Esophagus muscularis mucosa (tissue), 4 donors: ENCODE measurements at regions not wholly inside any gene's neighbourhood (a gene's known extent, or its start where the extent isn't known, plus 50 kb on each side); places are given as distances from the start of the nearest gene placed in this dataset.
"Not testable (repeated sequence)": the region's sequence is repeated elsewhere in the genome, so short reads cannot be mapped to it uniquely, and the experiment has no call there.

ENCODE experiments used
- DNase-seq: peaks from one replicate; pipeline ENCODE4 v3.0.0-alpha.2; 2017; ENCODE audit errors: extremely low spot score
- H3K27ac ChIP-seq, 4 donors: fragments of 200-600 bp; sonication (generic); replicated peaks in 1 of 4; 1 replicate in 3 of 4; 2 replicates in 1 of 4; pipeline ENCODE4 v1.5.1; 2016 to 2019; ENCODE audit warnings: mild to moderate bottlenecking in 1 of 4
- H3K27me3 ChIP-seq, 4 donors: fragments of 200-600 bp; sonication (generic); one replicate each; pipeline versions ENCODE4 v1.5.1 to v1.6.0; 2016 to 2019
- H3K36me3 ChIP-seq, 4 donors: fragments of 200-600 bp; sonication (generic); one replicate each; pipeline ENCODE4 v1.5.1; 2016 to 2019
- H3K4me1 ChIP-seq, 4 donors: fragments of 200-600 bp; sonication (generic); one replicate each; pipeline ENCODE4 v1.5.1; 2016 to 2019
- H3K4me3 ChIP-seq, 4 donors: fragments of 200-600 bp; sonication (generic); 1 replicate in 2 of 4; 2 replicates in 2 of 4; pipeline ENCODE4 v1.5.1; 2016 to 2019; ENCODE audit warnings: mild to moderate bottlenecking in 4 of 4, moderate library complexity in 1 of 4
- H3K9me3 ChIP-seq, 4 donors: fragments of 200-600 bp; sonication (generic); 1 replicate in 3 of 4; 2 replicates in 1 of 4; pipeline ENCODE4 v1.5.1; 2016 to 2019
- EP300 ChIP-seq: sonication (generic); formaldehyde crosslinking; IDR thresholded peaks from one replicate; pipeline ENCODE4 v1.6.1; 2017; ENCODE audit warnings: antibody characterized with exemption
- POLR2A ChIP-seq: fragments of 450-650 bp; IDR thresholded peaks from one replicate; pipeline ENCODE4 v1.6.1; 2017; ENCODE audit warnings: antibody characterized with exemption, moderate library complexity, mild to moderate bottlenecking, low read depth
- POLR2AphosphoS5 ChIP-seq, 2 donors: sonication (generic); formaldehyde crosslinking; IDR thresholded peaks; one replicate each; pipeline ENCODE4 v1.6.1; 2017; ENCODE audit warnings: antibody characterized with exemption in 2 of 2
- WGBS: methylation state at CpG from one replicate; pipeline ENCODE4 v1.1.5; 2018; 5-methylcytosine and 5-hydroxymethylcytosine counted together
- intact Hi-C: fragments of 100-400 bp; cut with DNase I; formaldehyde crosslinking; loops from one replicate; pipeline ENCODE4 v1.15.1; 2023
- TF ChIP-seq, protein P1 (sequence below), 3 experiments: fragments of 200-600 bp in 2 of 3; fragments of 450-650 bp in 1 of 3; sonication (generic) in 2 of 3; IDR thresholded peaks; one replicate each; pipeline ENCODE4 v1.5.1; 2017 to 2019; ENCODE audit warnings: antibody characterized with exemption in 3 of 3, mild to moderate bottlenecking in 2 of 3, moderate library complexity in 1 of 3

- H3K4me1 ChIP-seq: no peaks in the 10 kb centered on the region
- no peak for DNase-seq
- WGBS: 61% methylated on average over 5 of the region's 5 CpGs
These were observed 317.1 kb downstream of the ZIC4 start for GRCh38 chr3:147089286-147089685.

DNA sequence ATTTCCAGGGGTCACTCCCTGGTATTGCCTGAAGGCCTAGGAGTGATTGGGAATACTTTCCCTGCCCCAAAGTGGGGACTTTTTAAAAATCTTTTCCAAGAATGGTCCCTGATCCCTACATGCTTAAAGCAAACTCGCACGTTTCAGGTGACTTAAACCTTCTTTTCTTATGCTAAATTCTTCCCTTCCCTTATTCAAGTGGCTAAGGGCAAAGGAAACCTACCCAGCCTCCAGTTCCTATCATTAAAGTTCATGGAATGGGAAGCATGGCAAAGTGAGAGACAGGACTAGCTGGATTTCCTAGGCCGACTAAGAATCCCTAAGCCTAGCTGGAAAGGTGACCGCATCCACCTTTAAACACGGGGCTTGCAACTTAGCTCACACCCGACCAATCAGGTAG is 346.8 kb downstream of the ZIC4 start:
- H3K36me3 ChIP-seq, H3K4me1 ChIP-seq, DNase-seq, H3K27ac ChIP-seq, intact Hi-C loops, H3K27me3 ChIP-seq, H3K4me3 ChIP-seq: not testable (repeated sequence)
- peaks cover 0 to 12% (median 2%) of the 10 kb centered on the region in 4 donors for H3K9me3 ChIP-seq
- WGBS: 78% methylated on average over 6 of the region's 6 CpGs

More at GRCh38 chr3:147089286-147089685, 317.1 kb downstream of the ZIC4 start:
- Histone ChIP-seq H3K4me3 (no peak overlapping the region), H3K9me3 (no peaks in the 10 kb centered on the region), H3K27ac (no peak overlapping the region), H3K27me3 (no peaks in the 10 kb centered on the region), H3K36me3 (no peaks in the 10 kb centered on the region)
- no peak for TF ChIP-seq POLR2AphosphoS5 (IDR thresholded peaks at IDR 0.05)
- no peak for TF ChIP-seq POLR2A
- TF ChIP-seq, protein P1, sequence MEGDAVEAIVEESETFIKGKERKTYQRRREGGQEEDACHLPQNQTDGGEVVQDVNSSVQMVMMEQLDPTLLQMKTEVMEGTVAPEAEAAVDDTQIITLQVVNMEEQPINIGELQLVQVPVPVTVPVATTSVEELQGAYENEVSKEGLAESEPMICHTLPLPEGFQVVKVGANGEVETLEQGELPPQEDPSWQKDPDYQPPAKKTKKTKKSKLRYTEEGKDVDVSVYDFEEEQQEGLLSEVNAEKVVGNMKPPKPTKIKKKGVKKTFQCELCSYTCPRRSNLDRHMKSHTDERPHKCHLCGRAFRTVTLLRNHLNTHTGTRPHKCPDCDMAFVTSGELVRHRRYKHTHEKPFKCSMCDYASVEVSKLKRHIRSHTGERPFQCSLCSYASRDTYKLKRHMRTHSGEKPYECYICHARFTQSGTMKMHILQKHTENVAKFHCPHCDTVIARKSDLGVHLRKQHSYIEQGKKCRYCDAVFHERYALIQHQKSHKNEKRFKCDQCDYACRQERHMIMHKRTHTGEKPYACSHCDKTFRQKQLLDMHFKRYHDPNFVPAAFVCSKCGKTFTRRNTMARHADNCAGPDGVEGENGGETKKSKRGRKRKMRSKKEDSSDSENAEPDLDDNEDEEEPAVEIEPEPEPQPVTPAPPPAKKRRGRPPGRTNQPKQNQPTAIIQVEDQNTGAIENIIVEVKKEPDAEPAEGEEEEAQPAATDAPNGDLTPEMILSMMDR (IDR thresholded peaks at IDR 0.05): no peak
- no peak for TF ChIP-seq EP300
- intact Hi-C loops: no loop called here

GRCh38 chr3:147049821-147050220 is 356.5 kb downstream of the ZIC4 start:
- no peak overlapping the region for H3K27ac ChIP-seq
- H3K4me3 ChIP-seq: no peak overlapping the region
- intact Hi-C loops: no loop called here
- DNase-seq: no peak
- H3K9me3 ChIP-seq: peaks cover 0 to 6% (median 2%) of the 10 kb centered on the region in 4 donors
- 46% methylated on average over 9 of the region's 9 CpGs for WGBS
- H3K4me1 ChIP-seq: no peaks in the 10 kb centered on the region
- H3K27me3 ChIP-seq: no peaks in the 10 kb centered on the region
- H3K36me3 ChIP-seq: no peaks in the 10 kb centered on the region
- TF ChIP-seq, protein P1 (IDR thresholded peaks at IDR 0.05): no peak
- TF ChIP-seq EP300: no peak
- no peak for TF ChIP-seq POLR2A
- no peak for TF ChIP-seq POLR2AphosphoS5 (IDR thresholded peaks at IDR 0.05)

DNA sequence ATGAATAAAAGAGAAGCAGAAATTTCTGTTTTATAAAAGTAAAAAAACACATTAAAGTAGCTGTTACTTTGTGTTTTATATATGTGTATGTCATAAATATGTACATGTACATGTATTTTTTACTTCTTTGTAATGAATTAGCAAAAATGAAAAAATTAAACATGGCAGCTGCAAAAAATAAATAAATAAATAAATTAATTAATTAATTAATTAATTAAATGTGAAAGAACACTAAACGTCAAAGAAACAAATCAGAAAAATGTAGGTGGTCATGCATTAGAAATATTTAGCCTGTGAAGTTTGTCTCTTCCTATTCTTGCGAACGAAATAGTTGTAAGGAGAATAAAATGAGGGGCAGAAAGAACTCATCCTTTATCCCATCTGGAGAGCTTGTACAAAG is 357.0 kb downstream of the ZIC4 start:
- Histone ChIP-seq H3K27me3 (no peaks in the 10 kb centered on the region), H3K36me3 (no peaks in the 10 kb centered on the region), H3K9me3 (peaks cover 0 to under 1% (median 0%) of the 10 kb centered on the region in 4 donors), H3K27ac (no peak overlapping the region), H3K4me1 (no peaks in the 10 kb centered on the region), H3K4me3 (no peak overlapping the region)
- 84% methylated on average over 3 of the region's 3 CpGs for WGBS
- no peak for DNase-seq
- TF ChIP-seq, protein P1 (IDR thresholded peaks at IDR 0.05): no peak
- TF ChIP-seq EP300 (no peak), POLR2A (no peak), POLR2AphosphoS5 (IDR thresholded peaks at IDR 0.05) (no peak)
- intact Hi-C loops: no loop called here

DNA sequence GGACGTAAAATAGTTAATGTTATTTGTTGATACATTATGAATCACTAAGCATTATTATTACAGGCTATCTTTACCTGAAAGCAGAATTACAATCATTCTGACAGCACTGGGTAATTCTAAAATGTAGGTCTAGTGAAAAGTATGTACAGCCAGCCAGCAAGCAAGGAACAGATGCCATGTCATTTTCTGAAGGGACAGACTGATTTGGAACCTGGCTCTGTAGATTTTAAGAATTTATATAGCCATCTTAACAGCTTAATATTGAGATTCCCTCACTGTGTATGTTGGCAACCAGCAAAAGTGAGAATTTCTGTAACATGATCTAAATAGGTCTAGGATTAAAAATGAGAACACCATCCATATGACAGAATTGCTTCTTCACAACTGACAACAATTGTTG is 359.4 kb downstream of the ZIC4 start:
- Histone ChIP-seq H3K4me1 (no peaks in the 10 kb centered on the region), H3K27me3 (no peaks in the 10 kb centered on the region), H3K4me3 (no peak overlapping the region), H3K27ac (no peak overlapping the region), H3K36me3 (no peaks in the 10 kb centered on the region), H3K9me3 (no peaks in the 10 kb centered on the region)
- no peak for TF ChIP-seq EP300
- no peak for TF ChIP-seq POLR2AphosphoS5 (IDR thresholded peaks at IDR 0.05)
- TF ChIP-seq, protein P1 (IDR thresholded peaks at IDR 0.05): no peak
- no peak for TF ChIP-seq POLR2A
- no peak for DNase-seq
- intact Hi-C loops: no loop called here
- WGBS: 92% methylated on average over 1 of the region's 1 CpG
